ENCODE measurements at regions not wholly inside any gene's neighbourhood (a gene's known extent, or its start where the extent isn't known, plus 50 kb on each side); places are given as distances from the start of the nearest gene placed in this dataset.

DNA sequence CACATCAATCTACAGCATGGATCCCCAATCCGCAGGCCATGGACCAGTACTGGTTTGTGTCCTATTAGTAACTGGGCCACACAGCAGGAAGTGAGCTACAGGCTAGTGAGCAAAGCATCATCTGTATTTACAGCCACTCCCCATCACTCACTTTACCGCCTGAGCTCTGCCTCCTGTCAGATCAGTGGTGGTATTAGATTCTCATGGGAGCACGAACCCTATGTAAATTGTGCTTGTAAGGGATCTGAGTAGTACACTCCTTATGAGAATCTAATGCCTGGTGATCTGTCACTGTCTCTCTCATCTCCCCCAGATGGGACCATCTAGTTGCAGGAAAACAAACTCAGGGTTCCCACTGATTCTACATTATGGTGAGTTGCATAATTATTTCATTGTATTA, 212.7 kb upstream of the FAM174A start:
- TF ChIP-seq, protein P1, sequence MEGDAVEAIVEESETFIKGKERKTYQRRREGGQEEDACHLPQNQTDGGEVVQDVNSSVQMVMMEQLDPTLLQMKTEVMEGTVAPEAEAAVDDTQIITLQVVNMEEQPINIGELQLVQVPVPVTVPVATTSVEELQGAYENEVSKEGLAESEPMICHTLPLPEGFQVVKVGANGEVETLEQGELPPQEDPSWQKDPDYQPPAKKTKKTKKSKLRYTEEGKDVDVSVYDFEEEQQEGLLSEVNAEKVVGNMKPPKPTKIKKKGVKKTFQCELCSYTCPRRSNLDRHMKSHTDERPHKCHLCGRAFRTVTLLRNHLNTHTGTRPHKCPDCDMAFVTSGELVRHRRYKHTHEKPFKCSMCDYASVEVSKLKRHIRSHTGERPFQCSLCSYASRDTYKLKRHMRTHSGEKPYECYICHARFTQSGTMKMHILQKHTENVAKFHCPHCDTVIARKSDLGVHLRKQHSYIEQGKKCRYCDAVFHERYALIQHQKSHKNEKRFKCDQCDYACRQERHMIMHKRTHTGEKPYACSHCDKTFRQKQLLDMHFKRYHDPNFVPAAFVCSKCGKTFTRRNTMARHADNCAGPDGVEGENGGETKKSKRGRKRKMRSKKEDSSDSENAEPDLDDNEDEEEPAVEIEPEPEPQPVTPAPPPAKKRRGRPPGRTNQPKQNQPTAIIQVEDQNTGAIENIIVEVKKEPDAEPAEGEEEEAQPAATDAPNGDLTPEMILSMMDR (IDR thresholded peaks at IDR 0.05; ENCODE audit: insufficient read depth, low read length, missing control alignments) = no peak
- no peak overlapping the region for H3K4me3 ChIP-seq (ENCODE audit: low read depth, low read length)
- POLR2A ChIA-PET = no interaction called here
- no peak for DNase-seq (ENCODE audit: low read depth, low spot score)
- CTCF ChIA-PET = no interaction called here

DNA sequence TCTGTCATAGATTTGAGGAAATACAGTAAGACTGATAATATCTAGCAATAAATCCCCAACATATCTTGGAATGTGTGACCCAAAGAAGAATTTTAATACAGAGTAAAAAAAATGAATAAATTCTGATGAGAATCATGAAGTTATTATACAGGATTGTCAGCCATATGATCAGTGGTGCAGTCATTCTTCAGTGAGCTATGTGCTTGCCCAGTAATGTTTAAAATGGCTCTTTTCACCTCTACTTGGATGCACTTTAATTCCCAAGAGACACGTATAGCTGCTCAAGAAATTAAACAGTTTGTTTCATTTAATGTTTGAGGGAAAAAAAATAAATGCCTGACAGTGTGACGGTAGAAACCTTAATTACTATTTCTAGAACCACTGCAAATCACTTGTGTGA, 215.3 kb upstream of the FAM174A start:
- TF ChIP-seq, protein P1 (IDR thresholded peaks at IDR 0.05; ENCODE audit: insufficient read depth, low read length, missing control alignments) = no peak
- DNase-seq (ENCODE audit: low read depth, low spot score) = no peak
- CTCF ChIA-PET = no interaction called here
- no peak overlapping the region for H3K4me3 ChIP-seq (ENCODE audit: low read depth, low read length)
- POLR2A ChIA-PET = no interaction called here

DNA sequence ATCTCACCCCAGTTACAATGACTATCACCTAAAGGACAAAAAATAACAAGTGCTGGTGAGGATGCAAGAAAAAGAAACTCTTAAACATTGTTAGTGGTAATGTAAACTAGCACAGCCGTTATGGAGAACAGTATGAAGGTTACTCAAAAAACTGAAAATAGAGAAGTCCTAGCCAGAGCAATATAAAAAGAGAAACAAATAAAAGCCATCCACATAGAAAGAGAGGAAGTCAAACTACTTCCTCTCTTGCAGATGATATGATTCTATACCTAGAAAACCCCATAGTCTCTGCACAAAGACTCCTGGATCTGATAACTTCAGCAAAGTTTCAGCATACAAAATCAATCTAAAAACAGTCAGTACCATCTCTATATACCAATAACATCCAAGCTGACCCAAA, 221.5 kb upstream of the FAM174A start:
- DNase-seq (ENCODE audit: low read depth, low spot score) = no peak
- TF ChIP-seq, protein P1 (IDR thresholded peaks at IDR 0.05; ENCODE audit: insufficient read depth, low read length, missing control alignments) = no peak
- H3K4me3 ChIP-seq (ENCODE audit: low read depth, low read length) = no peak overlapping the region
- POLR2A ChIA-PET = no interaction called here
- CTCF ChIA-PET = no interaction called here

DNA sequence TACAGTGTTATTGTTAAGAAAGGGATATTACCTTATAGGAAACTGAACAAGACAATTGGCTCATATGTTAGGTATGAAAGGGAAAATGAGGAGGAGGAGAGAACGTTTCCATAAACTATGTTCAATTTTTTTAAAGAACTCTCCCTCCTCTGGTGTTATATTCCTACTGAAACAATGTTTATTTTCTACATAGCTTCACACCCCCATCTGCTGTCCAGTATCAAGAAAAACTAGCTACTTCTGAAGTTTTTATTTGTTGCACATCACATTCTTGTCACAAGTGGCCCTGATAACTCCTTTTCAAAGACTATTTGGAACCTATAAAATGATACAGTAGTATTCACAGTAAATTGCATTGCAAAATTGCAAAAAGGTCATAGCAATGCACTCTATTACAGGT, 223.4 kb upstream of the FAM174A start:
- TF ChIP-seq, protein P1 (IDR thresholded peaks at IDR 0.05; ENCODE audit: insufficient read depth, low read length, missing control alignments) = no peak
- CTCF ChIA-PET = no interaction called here
- no peak for DNase-seq (ENCODE audit: low read depth, low spot score)

DNA sequence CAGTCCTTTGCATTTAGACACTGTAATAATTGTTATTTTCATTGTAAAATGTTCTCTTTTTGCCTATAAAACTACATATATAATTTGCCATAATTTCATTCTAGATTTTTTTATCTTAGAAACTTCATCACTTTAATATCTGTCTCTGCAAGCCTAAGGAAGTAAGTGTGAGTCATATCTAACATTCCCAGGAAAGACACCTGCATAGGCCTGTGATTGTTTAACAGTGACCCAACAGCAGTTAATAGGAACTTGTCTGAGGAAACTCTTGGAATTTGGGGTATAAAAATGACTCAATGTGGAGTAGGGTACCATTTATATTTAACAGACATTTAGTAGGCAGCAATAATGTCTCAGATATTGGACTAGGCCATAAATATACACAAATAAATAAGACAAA, 229.2 kb upstream of the FAM174A start:
- no peak for DNase-seq (ENCODE audit: low read depth, low spot score)
- TF ChIP-seq, protein P1 (IDR thresholded peaks at IDR 0.05; ENCODE audit: insufficient read depth, low read length, missing control alignments) = no peak
- ChIA-PET POLR2A (no interaction called here), CTCF (no interaction called here)
- H3K4me3 ChIP-seq (ENCODE audit: low read depth, low read length) = no peak overlapping the region

More for the DNA sequence above, 223.4 kb upstream of the FAM174A start:
- no peak overlapping the region for H3K4me3 ChIP-seq (ENCODE audit: low read depth, low read length)
- POLR2A ChIA-PET = no interaction called here

DNA sequence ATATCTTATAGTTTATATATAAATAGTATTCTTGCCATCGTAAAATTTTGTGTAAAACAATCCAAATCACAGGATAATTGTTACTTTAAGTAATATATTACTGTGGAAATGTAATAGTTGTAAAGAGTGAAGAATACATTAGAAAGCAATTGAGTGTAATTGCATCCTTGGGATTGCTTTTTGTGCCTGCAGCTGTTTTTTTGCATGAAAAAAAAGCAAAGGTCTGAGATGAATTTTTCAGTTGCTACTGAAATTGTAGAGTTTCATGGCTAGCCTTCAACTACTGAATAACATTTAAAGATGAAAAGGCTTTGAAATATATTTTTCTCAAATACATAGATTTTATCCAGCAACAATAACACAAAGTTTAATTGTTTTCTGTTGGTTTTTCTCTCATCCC, 232.0 kb upstream of the FAM174A start:
- TF ChIP-seq, protein P1 (IDR thresholded peaks at IDR 0.05; ENCODE audit: insufficient read depth, low read length, missing control alignments) = no peak
- DNase-seq (ENCODE audit: low read depth, low spot score) = no peak
- CTCF ChIA-PET = no interaction called here
- POLR2A ChIA-PET = no interaction called here
- no peak overlapping the region for H3K4me3 ChIP-seq (ENCODE audit: low read depth, low read length)

Data from AG04449 (cell line).